ENCODE measurements at regions not wholly inside any gene's neighbourhood (a gene's known extent, or its start where the extent isn't known, plus 50 kb on each side); places are given as distances from the start of the nearest gene placed in this dataset.
"Not testable (repeated sequence)": the region's sequence is repeated elsewhere in the genome, so short reads cannot be mapped to it uniquely, and the experiment has no call there.

GRCh38 chr5:116953251-116953930 lies 378.8 kb upstream of the SEMA6A start:
- H3K4me3 ChIP-seq (ENCODE audit: low read depth, low read length) = no peak overlapping the region

GRCh38 chr5:116951219-116951618 lies 376.6 kb upstream of the SEMA6A start:
- no peak overlapping the region for H3K4me3 ChIP-seq (ENCODE audit: low read depth, low read length)

GRCh38 chr5:116947691-116948528 lies 373.3 kb upstream of the SEMA6A start:
- H3K4me3 ChIP-seq (ENCODE audit: low read depth, low read length) = no peak overlapping the region

GRCh38 chr5:116945613-116946382 lies 371.2 kb upstream of the SEMA6A start:
- not testable (repeated sequence) for H3K4me3 ChIP-seq (ENCODE audit: low read depth, low read length)

GRCh38 chr5:116944183-116944582 lies 369.6 kb upstream of the SEMA6A start:
- H3K4me3 ChIP-seq (ENCODE audit: low read depth, low read length) = no peak overlapping the region

GRCh38 chr5:116942622-116943021 lies 368.0 kb upstream of the SEMA6A start:
- H3K4me3 ChIP-seq (ENCODE audit: low read depth, low read length) = no peak overlapping the region

- H3K4me3 ChIP-seq (ENCODE audit: low read depth, low read length) = no peak overlapping the region
Measured at GRCh38 chr5:116939641-116940040, 365.0 kb upstream of the SEMA6A start.

GRCh38 chr5:116938488-116938887 lies 363.9 kb upstream of the SEMA6A start:
- H3K4me3 ChIP-seq (ENCODE audit: low read depth, low read length) = no peak overlapping the region

- H3K4me3 ChIP-seq (ENCODE audit: low read depth, low read length) = no peak overlapping the region
Measured at GRCh38 chr5:116935561-116936162, 361.0 kb upstream of the SEMA6A start.

- no peak overlapping the region for H3K4me3 ChIP-seq (ENCODE audit: low read depth, low read length)
Measured at GRCh38 chr5:116930616-116931015, 356.0 kb upstream of the SEMA6A start.

- H3K4me3 ChIP-seq (ENCODE audit: low read depth, low read length) = no peak overlapping the region
Measured at GRCh38 chr5:116923344-116923743, 348.7 kb upstream of the SEMA6A start.

- no peak overlapping the region for H3K4me3 ChIP-seq (ENCODE audit: low read depth, low read length)
Measured at GRCh38 chr5:116922532-116922931, 347.9 kb upstream of the SEMA6A start.

- H3K4me3 ChIP-seq (ENCODE audit: low read depth, low read length) = no peak overlapping the region
Measured at GRCh38 chr5:116914869-116915504, 340.4 kb upstream of the SEMA6A start.

GRCh38 chr5:116912221-116912620 lies 337.6 kb upstream of the SEMA6A start:
- no peak overlapping the region for H3K4me3 ChIP-seq (ENCODE audit: low read depth, low read length)

GRCh38 chr5:116911074-116911473 lies 336.5 kb upstream of the SEMA6A start:
- H3K4me3 ChIP-seq (ENCODE audit: low read depth, low read length) = no peak overlapping the region

GRCh38 chr5:116908537-116908936 lies 333.9 kb upstream of the SEMA6A start:
- no peak overlapping the region for H3K4me3 ChIP-seq (ENCODE audit: low read depth, low read length)

GRCh38 chr5:116905885-116906284 lies 331.3 kb upstream of the SEMA6A start:
- no peak overlapping the region for H3K4me3 ChIP-seq (ENCODE audit: low read depth, low read length)

- H3K4me3 ChIP-seq (ENCODE audit: low read depth, low read length) = no peak overlapping the region
Measured at GRCh38 chr5:116900793-116901192, 326.2 kb upstream of the SEMA6A start.

GRCh38 chr5:116898917-116899316 lies 324.3 kb upstream of the SEMA6A start:
- no peak overlapping the region for H3K4me3 ChIP-seq (ENCODE audit: low read depth, low read length)

- no peak overlapping the region for H3K4me3 ChIP-seq (ENCODE audit: low read depth, low read length)
Measured at GRCh38 chr5:116897291-116897690, 322.7 kb upstream of the SEMA6A start.

GRCh38 chr5:116896001-116896400 lies 321.4 kb upstream of the SEMA6A start:
- H3K4me3 ChIP-seq (ENCODE audit: low read depth, low read length) = no peak overlapping the region
